ENCODE measurements at regions not wholly inside any gene's neighbourhood (a gene's known extent, or its start where the extent isn't known, plus 50 kb on each side); places are given as distances from the start of the nearest gene placed in this dataset.

GRCh38 chr7:24199978-24200377, 84.0 kb upstream of the NPY start:
- DNase-seq (ENCODE audit: low read depth, low spot score) = no peak

- no peak for DNase-seq (ENCODE audit: low read depth, low spot score)
These were observed 83.5 kb upstream of the NPY start for GRCh38 chr7:24200407-24200966.

GRCh38 chr7:24201226-24201625, 82.8 kb upstream of the NPY start:
- DNase-seq (ENCODE audit: low read depth, low spot score) = no peak

- no peak for DNase-seq (ENCODE audit: low read depth, low spot score)
These were observed 71.9 kb upstream of the NPY start for GRCh38 chr7:24212073-24212472.

DNA sequence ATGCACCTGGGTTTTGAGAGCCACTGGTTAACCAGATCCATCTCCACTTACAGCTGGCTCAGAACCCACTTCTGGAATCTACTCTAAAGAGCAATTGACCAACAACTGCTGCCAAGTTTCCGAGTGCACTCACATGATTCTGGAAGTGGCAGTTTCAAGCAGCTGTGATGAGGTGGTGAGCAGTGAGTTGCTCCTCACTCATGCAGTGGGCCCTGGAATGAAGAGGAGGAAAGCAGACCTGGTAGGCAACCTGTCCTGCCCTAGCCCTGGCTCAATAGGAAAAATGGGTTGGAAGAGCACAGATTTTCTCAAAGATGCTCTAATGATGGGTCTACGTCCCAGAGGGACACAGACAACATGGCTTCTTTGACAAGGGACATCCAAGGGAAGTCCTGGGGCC, 70.7 kb upstream of the NPY start:
- DNase-seq (ENCODE audit: low read depth, low spot score) = no peak

- DNase-seq (ENCODE audit: low read depth, low spot score) = no peak
These were observed 69.3 kb upstream of the NPY start for GRCh38 chr7:24214670-24215069.

GRCh38 chr7:24216576-24217125, 67.3 kb upstream of the NPY start:
- no peak for DNase-seq (ENCODE audit: low read depth, low spot score)

DNA sequence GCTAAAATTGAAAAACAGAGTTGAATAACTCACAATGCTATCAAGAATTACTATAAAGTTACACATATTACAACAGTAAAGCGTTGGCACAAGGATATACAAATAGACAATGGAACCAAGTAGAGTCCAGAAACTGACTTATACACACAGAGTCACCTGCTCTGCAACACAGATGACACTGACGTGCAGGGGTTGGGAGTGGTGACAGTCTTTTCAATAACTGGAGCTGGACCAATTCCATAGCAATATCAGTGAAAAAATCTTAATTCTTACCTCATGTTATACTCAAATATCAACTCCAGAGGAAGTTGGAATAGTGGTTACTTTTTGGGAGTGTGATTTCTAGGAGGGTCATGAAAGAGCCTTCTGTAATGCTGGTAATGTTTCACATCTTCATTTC, 62.5 kb upstream of the NPY start:
- no peak for DNase-seq (ENCODE audit: low read depth, low spot score)

DNA sequence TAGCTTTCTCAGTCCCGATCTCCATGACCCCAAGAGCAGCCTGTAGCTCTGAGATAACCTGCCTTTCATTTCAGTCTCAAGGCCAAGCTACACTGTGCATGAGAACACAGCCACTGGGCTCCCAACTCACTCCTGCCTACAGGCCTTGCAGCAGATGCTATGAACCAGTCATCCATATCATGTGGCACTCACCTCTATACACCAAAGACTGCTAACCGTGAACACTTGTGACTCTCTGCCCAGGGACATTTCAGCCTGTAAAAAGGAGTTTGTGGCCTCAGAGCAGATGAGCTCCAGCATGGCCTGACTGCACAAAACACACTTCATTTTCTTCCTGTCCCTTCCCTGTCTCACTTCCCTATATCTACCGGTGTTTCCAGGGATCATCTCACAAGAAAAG, 56.9 kb upstream of the NPY start:
- DNase-seq (ENCODE audit: low read depth, low spot score) = no peak

GRCh38 chr7:24227603-24228359, 56.2 kb upstream of the NPY start:
- no peak for DNase-seq (ENCODE audit: low read depth, low spot score)

GRCh38 chr7:24229481-24230226, 54.3 kb upstream of the NPY start:
- no peak for DNase-seq (ENCODE audit: low read depth, low spot score)

DNA sequence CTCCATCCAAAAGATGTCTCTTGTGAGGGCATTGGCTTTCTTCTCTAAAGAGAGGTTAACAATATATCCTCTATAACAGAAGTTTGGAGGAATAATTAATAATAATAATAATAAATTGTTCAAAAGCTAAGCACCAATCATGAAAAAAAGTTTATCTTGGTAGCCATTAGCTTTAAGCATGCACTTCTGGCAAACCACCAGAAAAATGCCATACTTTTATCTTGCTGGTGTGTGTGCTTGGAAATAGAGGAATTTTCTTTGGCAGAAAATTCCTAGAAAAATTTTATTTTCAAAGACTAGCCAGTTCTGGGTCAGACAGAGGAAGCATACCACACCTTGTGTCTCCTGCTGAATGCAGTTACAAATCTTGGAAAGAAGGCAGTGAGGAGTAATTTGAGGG, 52.5 kb upstream of the NPY start:
- DNase-seq (ENCODE audit: low read depth, low spot score) = no peak

DNA sequence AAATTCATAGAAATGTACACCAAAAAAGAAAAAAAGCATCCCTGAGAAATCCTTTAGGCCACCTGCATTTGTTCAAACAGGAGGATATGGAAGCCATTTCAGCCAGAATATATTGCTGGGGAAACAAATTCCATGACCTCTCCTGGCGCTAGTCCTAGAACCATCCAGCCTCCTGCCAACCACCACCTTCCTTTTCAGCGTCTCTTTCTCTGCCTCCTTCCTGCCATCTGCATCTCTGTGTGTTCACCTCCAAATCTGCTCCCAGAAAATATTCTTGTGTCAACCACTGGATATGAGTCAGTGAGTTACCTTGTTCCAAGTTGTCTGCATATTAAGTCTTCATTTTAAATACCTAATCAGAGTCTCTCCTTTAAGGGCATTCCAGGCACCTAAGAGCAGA, 50.6 kb upstream of the NPY start:
- no peak for DNase-seq (ENCODE audit: low read depth, low spot score)
